ENCODE measurements at regions not wholly inside any gene's neighbourhood (a gene's known extent, or its start where the extent isn't known, plus 50 kb on each side); places are given as distances from the start of the nearest gene placed in this dataset.

DNA sequence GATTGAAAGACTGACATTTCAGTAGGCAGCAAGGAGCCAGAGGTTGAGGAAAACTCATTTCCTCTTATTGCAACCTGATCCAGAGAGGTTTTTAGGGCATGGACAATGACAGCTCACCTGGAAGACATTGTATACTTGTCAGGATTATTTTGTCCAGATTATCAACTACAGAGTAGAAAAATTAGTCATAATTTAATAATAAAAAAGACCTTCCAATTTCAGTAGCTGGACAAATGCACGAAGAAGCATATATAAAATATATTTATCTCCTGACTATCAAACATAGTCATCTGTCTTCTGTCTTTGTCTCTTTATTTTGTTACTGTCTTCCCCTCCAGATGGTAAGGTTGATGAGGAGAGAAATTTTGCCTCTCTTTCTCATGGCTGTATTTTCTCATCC lies 330.6 kb upstream of the RAG2 start:
- Histone ChIP-seq H3K4me3 (ENCODE audit: low read depth, low read length) (no peak overlapping the region), H3K27me3 (ENCODE audit: control insufficient read depth, insufficient read depth, low read length) (no peaks in the 10 kb centered on the region), H3K36me3 (ENCODE audit: control insufficient read depth, insufficient read depth, low read length) (no peaks in the 10 kb centered on the region)
- ChIA-PET POLR2A (interaction anchor here (0.6 kb wide), 1 partner anchor 12 kb away, joined by 3 read pairs; no protein-coding TSS in a partner anchor), CTCF (no interaction called here)
- no peak for DNase-seq (ENCODE audit: low read depth)
- TF ChIP-seq, protein P1, sequence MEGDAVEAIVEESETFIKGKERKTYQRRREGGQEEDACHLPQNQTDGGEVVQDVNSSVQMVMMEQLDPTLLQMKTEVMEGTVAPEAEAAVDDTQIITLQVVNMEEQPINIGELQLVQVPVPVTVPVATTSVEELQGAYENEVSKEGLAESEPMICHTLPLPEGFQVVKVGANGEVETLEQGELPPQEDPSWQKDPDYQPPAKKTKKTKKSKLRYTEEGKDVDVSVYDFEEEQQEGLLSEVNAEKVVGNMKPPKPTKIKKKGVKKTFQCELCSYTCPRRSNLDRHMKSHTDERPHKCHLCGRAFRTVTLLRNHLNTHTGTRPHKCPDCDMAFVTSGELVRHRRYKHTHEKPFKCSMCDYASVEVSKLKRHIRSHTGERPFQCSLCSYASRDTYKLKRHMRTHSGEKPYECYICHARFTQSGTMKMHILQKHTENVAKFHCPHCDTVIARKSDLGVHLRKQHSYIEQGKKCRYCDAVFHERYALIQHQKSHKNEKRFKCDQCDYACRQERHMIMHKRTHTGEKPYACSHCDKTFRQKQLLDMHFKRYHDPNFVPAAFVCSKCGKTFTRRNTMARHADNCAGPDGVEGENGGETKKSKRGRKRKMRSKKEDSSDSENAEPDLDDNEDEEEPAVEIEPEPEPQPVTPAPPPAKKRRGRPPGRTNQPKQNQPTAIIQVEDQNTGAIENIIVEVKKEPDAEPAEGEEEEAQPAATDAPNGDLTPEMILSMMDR (IDR thresholded peaks at IDR 0.05; ENCODE audit: insufficient read depth, low read depth, low read length): no peak

DNA sequence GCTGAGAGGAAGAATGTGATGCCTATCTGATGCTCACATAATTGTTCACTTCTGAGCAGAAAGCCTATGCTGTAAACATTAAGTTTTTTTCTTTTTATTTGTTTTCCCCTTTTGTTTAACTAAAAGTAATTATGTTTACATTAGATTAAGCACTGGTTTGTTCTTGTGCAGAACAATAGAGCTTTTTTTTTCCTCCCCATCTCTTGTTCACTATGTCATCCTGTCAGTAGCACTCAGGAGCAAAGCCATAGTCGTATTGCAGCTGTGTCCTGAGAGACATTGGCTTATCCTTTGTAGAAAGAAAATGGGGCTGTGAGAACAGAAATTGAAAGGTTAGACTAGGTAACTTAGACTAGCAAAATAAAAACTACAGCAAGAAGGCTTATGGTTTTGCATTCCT lies 301.8 kb upstream of the RAG2 start:
- Histone ChIP-seq H3K4me3 (ENCODE audit: low read depth, low read length) (no peak overlapping the region), H3K27me3 (ENCODE audit: control insufficient read depth, insufficient read depth, low read length) (no peaks in the 10 kb centered on the region), H3K36me3 (ENCODE audit: control insufficient read depth, insufficient read depth, low read length) (no peaks in the 10 kb centered on the region)
- DNase-seq (ENCODE audit: low read depth): no peak
- ChIA-PET CTCF (no interaction called here), POLR2A (no interaction called here)
- TF ChIP-seq, protein P1 (IDR thresholded peaks at IDR 0.05; ENCODE audit: insufficient read depth, low read depth, low read length): no peak

DNA sequence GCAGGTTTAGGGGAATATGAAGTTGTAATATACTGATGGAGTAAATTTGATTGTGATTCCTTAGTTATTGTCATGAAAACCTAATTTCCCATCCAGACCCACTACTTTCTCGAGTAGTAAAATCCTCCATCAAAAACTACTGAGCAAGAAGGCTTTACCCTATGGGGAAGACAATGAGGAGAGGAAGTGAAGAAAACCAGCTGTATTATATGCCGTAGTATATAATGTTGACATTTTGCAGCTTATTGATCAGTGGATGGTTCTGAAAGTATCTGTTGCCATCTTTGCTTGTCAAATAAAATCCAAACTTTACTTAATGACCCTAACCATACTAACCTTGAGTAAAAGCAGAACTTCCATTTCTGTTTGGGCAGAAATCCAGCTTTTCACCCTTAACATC lies 292.8 kb upstream of the RAG2 start:
- DNase-seq (ENCODE audit: low read depth): no peak
- H3K27me3 ChIP-seq (ENCODE audit: control insufficient read depth, insufficient read depth, low read length): no peaks in the 10 kb centered on the region
- TF ChIP-seq, protein P1 (IDR thresholded peaks at IDR 0.05; ENCODE audit: insufficient read depth, low read depth, low read length): no peak
- ChIA-PET POLR2A (no interaction called here), CTCF (no interaction called here)
- H3K4me3 ChIP-seq (ENCODE audit: low read depth, low read length): no peak overlapping the region
- H3K36me3 ChIP-seq (ENCODE audit: control insufficient read depth, insufficient read depth, low read length): no peaks in the 10 kb centered on the region

DNA sequence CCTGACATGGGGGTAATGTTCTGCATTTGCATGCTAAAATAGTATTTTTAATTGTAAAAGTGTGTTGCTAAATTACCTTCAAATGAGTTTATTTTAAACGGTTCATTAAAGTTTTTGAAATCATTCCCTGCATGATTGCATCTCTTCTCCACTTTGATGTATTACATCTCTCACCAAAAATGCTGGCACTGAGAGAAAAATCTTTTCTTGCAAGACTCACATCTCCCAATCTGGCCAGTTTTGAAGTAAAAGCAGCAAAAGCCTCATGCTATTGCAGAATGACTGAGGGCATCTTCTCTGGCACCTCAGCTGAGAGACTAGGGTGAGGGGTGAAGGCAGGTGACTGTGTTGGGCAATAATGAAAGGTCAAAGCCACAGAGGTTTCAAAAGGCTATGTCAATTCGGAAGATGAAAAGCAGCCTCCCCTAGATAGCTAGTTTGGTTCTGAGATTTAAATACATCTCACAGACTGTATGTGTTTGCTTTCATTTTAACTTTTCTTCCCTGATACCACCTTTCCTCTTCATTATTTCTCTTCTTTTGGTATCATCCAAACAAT lies 292.2 kb upstream of the RAG2 start:
- POLR2A ChIA-PET: no interaction called here
- Histone ChIP-seq H3K27me3 (ENCODE audit: control insufficient read depth, insufficient read depth, low read length) (no peaks in the 10 kb centered on the region), H3K36me3 (ENCODE audit: control insufficient read depth, insufficient read depth, low read length) (no peaks in the 10 kb centered on the region), H3K4me3 (ENCODE audit: low read depth, low read length) (no peak overlapping the region)
- TF ChIP-seq, protein P1 (IDR thresholded peaks at IDR 0.05; ENCODE audit: insufficient read depth, low read depth, low read length): no peak
- CTCF ChIA-PET: no interaction called here
- DNase-seq (ENCODE audit: low read depth): no peak

DNA sequence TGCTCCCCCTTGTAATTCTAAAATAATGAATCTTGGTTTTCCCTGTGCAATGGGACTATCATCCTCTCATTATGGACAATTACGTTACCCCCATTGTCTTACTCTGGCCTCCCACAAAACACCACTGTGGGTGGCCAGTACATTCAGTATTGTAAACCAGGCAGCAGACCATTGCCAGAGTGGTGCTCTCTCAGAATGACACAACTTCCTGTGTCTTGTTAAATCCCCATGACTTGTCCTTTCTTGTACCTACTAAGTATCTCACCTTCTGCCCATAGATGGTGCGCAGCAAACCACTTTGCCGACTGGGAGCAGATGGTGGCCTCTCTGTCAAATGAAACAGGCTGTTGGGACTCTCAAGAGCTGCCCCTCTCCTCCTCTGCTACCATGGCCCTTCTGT lies 287.1 kb upstream of the RAG2 start:
- POLR2A ChIA-PET: no interaction called here
- H3K27me3 ChIP-seq (ENCODE audit: control insufficient read depth, insufficient read depth, low read length): no peaks in the 10 kb centered on the region
- no peak for DNase-seq (ENCODE audit: low read depth)
- TF ChIP-seq, protein P1 (IDR thresholded peaks at IDR 0.05; ENCODE audit: insufficient read depth, low read depth, low read length): no peak
- H3K4me3 ChIP-seq (ENCODE audit: low read depth, low read length): no peak overlapping the region
- H3K36me3 ChIP-seq (ENCODE audit: control insufficient read depth, insufficient read depth, low read length): no peaks in the 10 kb centered on the region
- CTCF ChIA-PET: no interaction called here
